ENCODE measurements at regions not wholly inside any gene's neighbourhood (a gene's known extent, or its start where the extent isn't known, plus 50 kb on each side); places are given as distances from the start of the nearest gene placed in this dataset.

DNA sequence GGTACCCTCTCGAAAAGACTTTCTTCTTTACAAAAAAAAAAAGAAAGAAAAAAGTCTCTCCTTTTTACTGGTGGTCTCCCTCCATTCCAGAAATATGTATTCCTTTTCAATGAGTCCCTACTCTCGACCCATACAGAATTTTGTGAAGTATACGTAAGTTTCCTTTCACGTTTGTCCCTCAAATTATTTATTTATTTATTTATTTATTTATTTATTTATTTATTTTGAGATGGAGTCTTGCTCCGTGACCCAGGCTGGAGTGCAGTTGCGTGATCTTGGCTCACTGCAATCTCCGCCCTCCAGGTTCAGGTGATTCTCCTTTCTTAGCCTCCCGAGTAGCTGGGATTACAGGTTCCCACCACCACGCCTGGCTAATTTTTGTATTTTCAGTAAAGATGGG, 429.2 kb upstream of the AR start:
- FAIRE-seq = no peak
- no peak overlapping the region for H3K9ac ChIP-seq (replicated peaks; ENCODE audit: extremely low read depth, insufficient read depth, low read length)
- no peak for TF ChIP-seq POLR2AphosphoS5 (IDR thresholded peaks at IDR 0.05; ENCODE audit: insufficient read depth, low read depth, low read length)
- TF ChIP-seq, protein P1, sequence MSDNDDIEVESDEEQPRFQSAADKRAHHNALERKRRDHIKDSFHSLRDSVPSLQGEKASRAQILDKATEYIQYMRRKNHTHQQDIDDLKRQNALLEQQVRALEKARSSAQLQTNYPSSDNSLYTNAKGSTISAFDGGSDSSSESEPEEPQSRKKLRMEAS (IDR thresholded peaks at IDR 0.05; ENCODE audit: insufficient read depth, insufficient read length) = no peak
- TF ChIP-seq, protein P2, sequence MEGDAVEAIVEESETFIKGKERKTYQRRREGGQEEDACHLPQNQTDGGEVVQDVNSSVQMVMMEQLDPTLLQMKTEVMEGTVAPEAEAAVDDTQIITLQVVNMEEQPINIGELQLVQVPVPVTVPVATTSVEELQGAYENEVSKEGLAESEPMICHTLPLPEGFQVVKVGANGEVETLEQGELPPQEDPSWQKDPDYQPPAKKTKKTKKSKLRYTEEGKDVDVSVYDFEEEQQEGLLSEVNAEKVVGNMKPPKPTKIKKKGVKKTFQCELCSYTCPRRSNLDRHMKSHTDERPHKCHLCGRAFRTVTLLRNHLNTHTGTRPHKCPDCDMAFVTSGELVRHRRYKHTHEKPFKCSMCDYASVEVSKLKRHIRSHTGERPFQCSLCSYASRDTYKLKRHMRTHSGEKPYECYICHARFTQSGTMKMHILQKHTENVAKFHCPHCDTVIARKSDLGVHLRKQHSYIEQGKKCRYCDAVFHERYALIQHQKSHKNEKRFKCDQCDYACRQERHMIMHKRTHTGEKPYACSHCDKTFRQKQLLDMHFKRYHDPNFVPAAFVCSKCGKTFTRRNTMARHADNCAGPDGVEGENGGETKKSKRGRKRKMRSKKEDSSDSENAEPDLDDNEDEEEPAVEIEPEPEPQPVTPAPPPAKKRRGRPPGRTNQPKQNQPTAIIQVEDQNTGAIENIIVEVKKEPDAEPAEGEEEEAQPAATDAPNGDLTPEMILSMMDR (IDR thresholded peaks at IDR 0.05; ENCODE audit: extremely low read depth in 1 of 2, insufficient read depth in 1 of 2, low read depth in 1 of 2, low read length in 2 of 2) = no peak
- no peak for TF ChIP-seq POLR2A (IDR thresholded peaks at IDR 0.05; ENCODE audit: low read depth, low read length)
- no peak for TF ChIP-seq JUN (IDR thresholded peaks at IDR 0.05; ENCODE audit: borderline replicate concordance, insufficient read depth, insufficient read length, low read depth)
- no peak for TF ChIP-seq FOS (IDR thresholded peaks at IDR 0.05; ENCODE audit: borderline replicate concordance, insufficient read depth, low read length)
- no peak for TF ChIP-seq GATA2 (IDR thresholded peaks at IDR 0.05; ENCODE audit: insufficient read depth, insufficient read length, low read depth, low read length)
- no peak for TF ChIP-seq EZH2 (IDR thresholded peaks at IDR 0.05; ENCODE audit: borderline replicate concordance, low read depth, low read length, severe bottlenecking)
- TF ChIP-seq MYC (IDR thresholded peaks at IDR 0.05; ENCODE audit: low read depth, low read length) = no peak

More for the DNA sequence above, 429.2 kb upstream of the AR start:
- Histone ChIP-seq H3K4me2 (ENCODE audit: insufficient read depth, low read length) (no peak overlapping the region), H4K20me1 (replicated peaks; ENCODE audit: control insufficient read depth, extremely low read depth, insufficient read depth, low read length) (no peaks in the 10 kb centered on the region), H3K9me3 (replicated peaks; ENCODE audit: control insufficient read depth, insufficient read depth, low read length) (no peaks in the 10 kb centered on the region), H3K36me3 (ENCODE audit: control insufficient read depth in 2 of 2, extremely low read depth in 1 of 2, insufficient read depth in 2 of 2, low read length in 2 of 2) (no peaks in the 10 kb centered on the region), H2AFZ (ENCODE audit: low read depth, low read length) (no peak overlapping the region), H3K9me1 (replicated peaks; ENCODE audit: control insufficient read depth, extremely low read depth, insufficient read depth, low read length) (no peaks in the 10 kb centered on the region), H3K4me3 (replicated peaks in 1 of 3; ENCODE audit: insufficient read depth in 1 of 3, low read depth in 1 of 3, low read length in 3 of 3) (no peak overlapping the region), H3K27me3 (ENCODE audit: control insufficient read depth in 2 of 2, insufficient read depth in 2 of 2, low read length in 2 of 2) (no peaks in the 10 kb centered on the region), H3K79me2 (ENCODE audit: control insufficient read depth, insufficient read depth, low read length) (no peaks in the 10 kb centered on the region), H3K27ac (ENCODE audit: insufficient read depth, low read depth, low read length) (no peak overlapping the region), H3K4me1 (ENCODE audit: control insufficient read depth, extremely low read depth, insufficient read depth, low read length) (no peaks in the 10 kb centered on the region)
- no TSS peak for BruUV-seq (replicated peaks)
- intact Hi-C loops (cut with micrococcal nuclease) (no loop called here), dilution Hi-C loops (cut with MboI; ENCODE audit: extremely low pct_ligation_motif_present, low sequenced_read_pairs) (no loop called here)
- ChIA-PET POLR2A (no interaction called here), CTCF (no interaction called here)
- DNase-seq (ENCODE audit: low read depth, low spot score) = no peak
